NCI-H524 treated with DMSO at 0.1 percent for 48 hours (cell line): ENCODE measurements at regions not wholly inside any gene's neighbourhood (a gene's known extent, or its start where the extent isn't known, plus 50 kb on each side); places are given as distances from the start of the nearest gene placed in this dataset.
"Not testable (repeated sequence)": the region's sequence is repeated elsewhere in the genome, so short reads cannot be mapped to it uniquely, and the experiment has no call there.

Experiments used
- DNase-seq: peaks from one replicate; lab custom pipeline; 2025; lab: John Stamatoyannopoulos, UW

- no peak for DNase-seq
Observed at GRCh38 chr5:67880876-67881275, 334.7 kb upstream of the PIK3R1 start.

DNA sequence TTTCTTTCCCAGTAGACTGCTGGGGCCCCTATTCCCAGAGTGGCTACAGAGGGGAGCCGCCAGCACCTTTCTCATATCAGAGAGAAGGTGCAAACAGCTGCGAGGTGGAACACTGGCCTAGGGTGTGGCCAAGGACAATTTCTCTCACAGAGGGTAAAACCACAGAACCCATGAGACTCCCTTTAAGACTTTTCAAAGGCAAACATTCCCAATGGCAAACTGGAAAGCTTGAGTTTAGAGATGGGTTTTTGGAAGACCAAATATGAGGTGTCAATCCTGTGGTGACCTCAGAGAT is 335.1 kb upstream of the PIK3R1 start:
- DNase-seq, result no peak

DNA sequence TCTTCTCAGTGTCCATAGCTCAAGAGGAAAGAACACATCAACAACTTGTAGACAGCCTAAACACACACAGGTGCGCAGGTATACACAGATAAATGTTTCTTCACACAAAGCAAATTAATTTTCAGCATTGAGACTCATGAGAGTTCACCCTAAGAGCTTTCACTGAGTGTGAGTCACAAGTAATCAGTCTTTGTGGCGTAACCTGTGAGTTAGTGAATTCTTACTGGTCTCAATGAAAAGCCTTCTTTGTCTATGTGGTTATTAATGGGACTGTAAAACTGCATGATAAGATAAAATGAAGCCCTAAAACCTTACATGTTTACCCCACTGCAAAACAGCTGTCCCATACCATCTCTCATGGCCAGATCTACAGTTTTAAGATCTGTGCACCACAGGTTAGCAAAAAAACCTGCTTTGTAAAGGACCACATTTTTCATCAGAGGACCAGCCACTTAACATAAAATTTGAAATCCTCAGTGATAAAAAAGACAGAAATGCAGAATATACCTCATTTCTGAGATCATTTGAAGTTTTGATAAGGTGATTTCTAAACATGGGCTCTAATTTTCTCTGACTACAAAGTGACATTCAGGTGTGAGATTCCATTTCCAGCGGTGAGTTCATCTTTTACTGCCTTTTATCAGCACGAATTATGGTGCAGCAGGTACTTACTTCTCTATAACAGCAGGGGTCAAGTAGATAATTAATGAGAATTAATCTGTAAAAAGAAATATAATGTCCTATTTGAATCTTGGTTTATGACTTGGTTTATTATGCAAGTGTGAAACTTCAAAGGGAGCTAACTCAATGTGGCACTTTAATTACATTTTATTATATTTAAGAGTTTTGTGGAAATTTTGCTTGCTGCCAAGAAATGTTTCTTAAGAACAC is 335.7 kb upstream of the PIK3R1 start:
- no peak for DNase-seq

GRCh38 chr5:67878933-67879332 is 336.6 kb upstream of the PIK3R1 start:
- DNase-seq, result no peak

GRCh38 chr5:67876371-67876770 is 339.2 kb upstream of the PIK3R1 start:
- DNase-seq, result no peak

GRCh38 chr5:67875601-67876000 is 340.0 kb upstream of the PIK3R1 start:
- DNase-seq, result no peak

- DNase-seq, result no peak
Observed at GRCh38 chr5:67873935-67874334, 341.6 kb upstream of the PIK3R1 start.

DNA sequence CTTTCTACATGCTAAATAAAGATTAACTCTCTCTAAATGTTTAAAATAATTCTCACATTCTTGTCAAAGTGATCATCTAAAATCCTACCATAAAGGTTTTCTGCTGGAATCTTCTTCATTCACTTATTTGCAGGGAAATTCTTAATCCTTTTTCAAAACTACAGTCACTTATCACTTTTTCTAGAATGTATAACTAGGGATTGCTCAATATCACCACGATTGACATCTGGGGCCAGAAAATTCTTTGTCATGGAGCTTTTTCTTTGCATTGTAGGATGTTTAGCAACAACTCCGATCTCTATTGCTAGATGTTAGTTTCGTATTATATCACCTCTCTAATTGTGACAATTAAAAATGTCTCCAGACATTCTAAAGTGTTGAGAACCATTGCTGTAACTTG is 344.9 kb upstream of the PIK3R1 start:
- no peak for DNase-seq

- not testable (repeated sequence) for DNase-seq
Observed at GRCh38 chr5:67864335-67864734, 351.2 kb upstream of the PIK3R1 start.

GRCh38 chr5:67858471-67859031 is 357.0 kb upstream of the PIK3R1 start:
- DNase-seq, result no peak

DNA sequence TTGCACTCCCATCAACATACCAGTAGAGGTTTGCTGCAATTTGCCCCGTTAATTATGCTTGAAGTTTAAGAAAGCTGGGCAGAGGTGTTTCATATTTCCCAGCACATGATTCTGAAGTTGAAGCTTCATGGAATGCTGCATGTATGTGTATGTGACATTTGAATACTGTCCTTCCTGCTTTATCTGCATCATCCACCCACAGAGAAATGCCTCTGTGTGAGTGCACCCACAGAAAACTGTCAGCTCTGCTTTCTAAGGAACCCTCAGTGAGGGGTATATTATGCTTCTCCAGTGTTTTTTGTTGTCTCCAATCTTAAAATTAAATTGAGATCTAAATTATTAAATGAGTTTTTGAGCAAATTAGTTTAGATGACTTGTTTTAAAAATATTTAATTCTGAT is 358.1 kb upstream of the PIK3R1 start:
- DNase-seq, result no peak

DNA sequence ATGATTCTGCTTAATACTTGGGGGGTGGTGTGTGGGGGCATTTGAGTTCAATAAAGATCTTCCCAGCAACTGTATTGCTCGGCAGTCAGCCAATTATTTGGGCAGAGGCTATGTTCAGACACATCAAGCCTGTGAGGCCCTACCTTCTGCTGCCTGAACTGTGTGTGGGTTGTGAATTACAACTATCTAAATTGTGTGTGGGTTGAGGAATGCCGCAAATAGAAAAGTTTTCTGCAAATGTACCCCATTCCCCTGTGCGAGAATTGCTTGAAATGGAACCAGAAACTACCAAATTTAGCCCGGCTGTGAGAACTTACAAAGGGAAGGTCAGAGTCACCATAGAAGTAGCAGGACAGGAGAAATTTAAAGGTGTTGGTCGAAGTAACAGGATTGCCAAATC is 360.0 kb upstream of the PIK3R1 start:
- DNase-seq, result no peak

DNA sequence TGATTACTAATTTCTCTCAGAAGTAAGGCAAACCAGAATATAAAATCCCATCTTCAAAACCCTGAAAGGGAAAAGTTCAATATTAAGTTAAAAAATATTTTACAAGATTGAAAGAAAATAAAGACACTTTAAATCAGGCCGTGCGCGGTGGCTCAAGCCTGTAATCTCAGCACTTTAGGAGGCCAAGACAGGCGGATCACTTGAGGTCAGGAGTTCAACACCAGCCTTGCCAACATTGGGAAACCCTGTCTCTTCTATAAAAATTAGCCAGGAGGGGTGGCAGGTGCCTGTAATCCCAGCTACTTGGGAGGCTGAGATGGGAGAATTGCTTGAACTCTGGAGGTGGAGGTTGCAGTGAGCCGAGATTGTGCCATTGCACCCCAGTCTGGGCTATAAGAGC is 364.6 kb upstream of the PIK3R1 start:
- DNase-seq, result not testable (repeated sequence)

GRCh38 chr5:67844924-67845323 is 370.6 kb upstream of the PIK3R1 start:
- no peak for DNase-seq

DNA sequence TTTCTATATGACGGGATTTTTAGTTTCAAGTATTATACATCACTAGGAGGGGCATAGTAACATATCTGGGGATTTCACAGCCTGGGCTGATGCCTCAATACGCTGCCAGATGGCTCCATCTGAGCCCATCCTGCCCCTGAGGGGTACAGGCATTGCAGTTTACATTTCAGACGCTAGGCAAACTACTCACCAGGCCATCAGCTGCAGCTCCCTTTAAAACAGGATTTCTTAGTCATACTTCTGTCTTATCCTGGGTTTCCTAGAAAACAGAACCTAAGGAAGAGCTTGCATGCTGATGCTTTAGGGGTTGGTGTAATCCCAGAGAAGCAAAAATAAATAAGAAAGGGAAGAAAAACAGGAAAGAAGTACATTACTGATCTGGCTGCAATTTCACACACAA is 372.8 kb upstream of the PIK3R1 start:
- peak; percentile 21 for DNase-seq

DNA sequence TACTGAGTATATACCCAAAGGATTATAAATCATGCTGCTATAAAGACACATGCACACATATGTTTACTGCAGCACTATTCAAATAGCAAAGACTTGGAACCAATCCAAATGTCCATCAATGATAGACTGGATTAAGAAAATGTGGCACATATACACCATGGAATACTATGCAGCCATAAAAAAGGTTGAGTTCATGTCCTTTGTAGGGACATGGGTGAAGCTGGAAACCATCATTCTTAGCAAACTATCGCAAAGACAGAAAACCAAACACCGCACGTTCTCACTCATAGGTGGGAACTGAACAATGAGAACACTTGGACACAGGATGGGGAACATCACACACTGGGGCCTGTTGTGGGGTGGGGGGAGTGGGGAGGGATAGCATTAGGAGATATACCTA is 378.3 kb upstream of the PIK3R1 start:
- not testable (repeated sequence) for DNase-seq

DNA sequence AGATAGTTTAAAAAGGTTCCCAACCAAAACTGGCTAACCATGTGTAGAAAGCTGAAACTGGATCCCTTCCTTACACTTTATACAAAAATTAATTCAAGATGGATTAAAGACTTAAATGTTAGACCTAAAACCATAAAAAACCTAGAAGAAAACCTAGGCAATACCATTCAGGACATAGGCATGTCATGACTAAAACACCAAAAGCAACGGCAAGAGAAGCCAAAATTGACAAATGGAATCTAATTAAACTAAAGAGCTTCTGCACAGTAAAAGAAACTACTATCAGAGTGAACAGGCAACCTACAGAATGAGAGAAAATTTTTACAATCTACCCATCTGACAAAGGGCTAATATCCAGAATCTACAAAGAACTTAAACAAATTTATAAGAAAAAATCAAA is 379.1 kb upstream of the PIK3R1 start:
- DNase-seq, result not testable (repeated sequence)

DNA sequence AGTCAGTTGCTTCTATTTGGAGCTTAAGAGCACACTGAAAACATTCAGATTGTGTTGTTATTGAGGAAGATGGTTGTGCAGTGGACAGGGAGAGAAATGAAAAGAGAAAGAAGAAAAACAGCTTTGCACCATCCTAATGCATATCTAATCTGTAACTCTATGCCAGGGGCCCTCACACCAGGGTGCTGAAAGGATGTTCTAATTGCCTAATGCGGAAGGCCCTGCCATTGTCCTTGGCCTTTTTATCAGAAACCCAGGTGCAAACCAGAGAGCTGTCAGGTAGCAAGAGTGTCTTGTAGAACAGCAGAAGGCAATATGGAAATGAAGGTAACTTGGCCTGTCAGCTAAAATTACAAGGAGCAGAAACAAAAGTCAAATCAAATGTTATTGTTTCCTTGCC is 384.5 kb upstream of the PIK3R1 start:
- no peak for DNase-seq

GRCh38 chr5:67827541-67827940 is 388.0 kb upstream of the PIK3R1 start:
- no peak for DNase-seq

- no peak for DNase-seq
Observed at GRCh38 chr5:67824852-67825251, 390.7 kb upstream of the PIK3R1 start.

DNA sequence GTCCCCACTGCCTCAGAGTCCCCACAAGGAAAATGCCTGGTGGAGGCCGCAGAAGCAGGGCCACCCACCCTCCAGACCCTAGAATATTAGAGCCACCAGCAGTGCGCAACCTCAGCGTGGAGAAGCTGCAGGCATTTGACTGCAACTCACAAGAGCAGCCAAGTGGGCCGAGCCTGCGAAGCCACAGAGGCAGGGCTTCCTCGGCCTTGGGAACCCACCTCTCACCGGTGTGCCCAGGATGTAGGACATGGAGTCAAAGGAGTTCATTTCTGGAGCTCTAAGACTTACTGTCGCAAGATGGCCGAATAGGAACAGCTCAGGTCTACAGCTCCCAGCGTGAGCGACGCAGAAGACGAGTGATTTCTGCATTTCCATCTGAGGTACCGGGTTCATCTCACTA is 397.9 kb upstream of the PIK3R1 start:
- DNase-seq, result no peak

GRCh38 chr5:67816456-67816855 is 399.1 kb upstream of the PIK3R1 start:
- DNase-seq, result no peak

DNA sequence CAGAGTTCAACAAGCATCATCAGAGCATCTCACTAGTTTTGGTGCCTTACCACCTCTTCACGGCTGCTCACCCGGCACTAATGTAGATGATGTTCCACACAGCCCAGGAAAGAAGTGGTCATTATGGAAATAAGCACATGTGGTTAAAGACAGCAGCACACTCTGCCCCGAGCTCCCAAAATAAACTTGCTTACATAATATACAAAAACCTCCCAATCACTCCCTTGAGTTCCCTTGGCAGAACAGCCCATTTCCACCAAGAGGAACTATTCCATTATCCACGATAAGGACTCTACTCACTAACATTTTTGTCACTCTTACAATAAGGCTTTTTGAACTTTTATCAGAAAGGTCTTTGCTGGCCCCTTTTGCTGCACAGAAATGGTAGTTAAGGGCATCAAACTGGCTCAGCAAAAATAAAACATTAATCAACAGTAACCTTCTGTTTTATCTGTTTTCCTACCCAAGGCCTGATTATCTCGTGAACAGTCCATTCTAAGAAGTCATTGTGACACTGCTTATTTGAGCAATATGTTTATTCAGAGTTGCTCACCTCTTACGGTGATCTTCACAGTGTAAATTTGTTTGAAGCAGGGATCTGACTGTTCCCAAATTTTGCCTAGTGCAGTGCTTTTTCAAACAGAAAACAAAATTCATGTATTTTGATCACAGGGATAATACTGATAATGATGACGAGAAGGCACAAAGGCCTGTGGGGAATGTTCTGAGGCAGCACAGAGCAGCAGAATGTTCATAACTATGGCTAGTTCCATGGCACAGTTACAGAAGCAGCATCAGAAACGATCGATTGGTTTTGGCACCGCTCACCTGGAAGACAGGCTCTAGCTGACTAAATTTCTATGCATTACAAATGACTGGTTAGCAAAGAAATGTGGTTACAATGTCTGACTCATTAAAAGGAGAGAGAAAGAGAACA is 399.8 kb upstream of the PIK3R1 start:
- no peak for DNase-seq
